H9 (cell line): ENCODE measurements at regions not wholly inside any gene's neighbourhood (a gene's known extent, or its start where the extent isn't known, plus 50 kb on each side); places are given as distances from the start of the nearest gene placed in this dataset.

Experiments
- DNase-seq: peaks from one replicate; pipeline ENCODE4 v3.0.0-alpha.2; 2017
- H2AFZ ChIP-seq: one replicate; pipeline ENCODE4 v1.6.1; 2013; ENCODE audit warnings: mild to moderate bottlenecking, low read length, control low read depth, moderate library complexity
- H2AK5ac ChIP-seq: 2 replicates; pipeline ENCODE4 v1.6.1; 2013; ENCODE audit warnings: low read length, control low read depth, mixed read lengths; ENCODE audit not compliant: insufficient read length
- H2BK120ac ChIP-seq: one replicate; pipeline ENCODE4 v1.6.1; 2013; ENCODE audit warnings: low read depth, mild to moderate bottlenecking, low read length, control low read depth, inconsistent platforms; ENCODE audit not compliant: poor library complexity, severe bottlenecking
- H2BK12ac ChIP-seq: 2 replicates; pipeline ENCODE4 v1.6.1; 2013; ENCODE audit warnings: low read length, control low read depth, mixed read lengths, low read depth; ENCODE audit not compliant: insufficient read length
- H2BK15ac ChIP-seq: 2 replicates; pipeline ENCODE4 v1.6.1; 2013; ENCODE audit warnings: low read depth, low read length, control low read depth
- H2BK20ac ChIP-seq: one replicate; pipeline ENCODE4 v1.6.1; 2013; ENCODE audit warnings: low read depth, mild to moderate bottlenecking, low read length, control low read depth, inconsistent platforms; ENCODE audit not compliant: poor library complexity, severe bottlenecking
- H2BK5ac ChIP-seq: 2 replicates; pipeline ENCODE4 v1.6.1; 2013; ENCODE audit warnings: low read length, control low read depth, mixed read lengths; ENCODE audit not compliant: insufficient read length
- H3K14ac ChIP-seq: 2 replicates; pipeline ENCODE4 v1.6.1; 2013; ENCODE audit warnings: low read length, control low read depth; ENCODE audit not compliant: insufficient read depth
- H3K18ac ChIP-seq: 2 replicates; pipeline ENCODE4 v1.6.1; 2013; ENCODE audit warnings: low read depth, mild to moderate bottlenecking, mixed read lengths, low read length, control low read depth; ENCODE audit not compliant: insufficient read length
- H3K23ac ChIP-seq: 2 replicates; pipeline ENCODE4 v1.6.1; 2013; ENCODE audit warnings: low read length, control low read depth, mixed read lengths, low read depth; ENCODE audit not compliant: insufficient read length
- H3K23me2 ChIP-seq: 2 replicates; pipeline ENCODE4 v1.6.1; 2013; ENCODE audit warnings: low read depth, mild to moderate bottlenecking, mixed read lengths, low read length, control low read depth; ENCODE audit not compliant: insufficient read length, poor library complexity, severe bottlenecking
- H3K27ac ChIP-seq: 2 replicates; pipeline ENCODE4 v1.5.1; 2013; ENCODE audit warnings: low read length, control low read depth, mixed read lengths, low read depth; ENCODE audit not compliant: insufficient read length
- H3K27me3 ChIP-seq: 2 replicates; pipeline ENCODE4 v1.6.1; 2013; ENCODE audit warnings: low read length, control low read depth, inconsistent platforms; ENCODE audit not compliant: insufficient read depth
- H3K4ac ChIP-seq: 2 replicates; pipeline ENCODE4 v1.6.1; 2013; ENCODE audit warnings: low read depth, mild to moderate bottlenecking, control low read depth, inconsistent platforms, low read length, moderate library complexity
- H3K4me1 ChIP-seq: 2 replicates; pipeline ENCODE4 v1.6.1; 2013; ENCODE audit warnings: low read length, control low read depth, inconsistent platforms; ENCODE audit not compliant: insufficient read depth
- H3K4me2 ChIP-seq: 2 replicates; pipeline ENCODE4 v1.6.1; 2013; ENCODE audit warnings: low read length, control low read depth, mixed read lengths; ENCODE audit not compliant: insufficient read length, insufficient read depth
- H3K56ac ChIP-seq: 2 replicates; pipeline ENCODE4 v1.6.1; 2013; ENCODE audit warnings: low read depth, mild to moderate bottlenecking, mixed read lengths, low read length, control low read depth; ENCODE audit not compliant: insufficient read length
- H3K79me1 ChIP-seq: 2 replicates; pipeline ENCODE4 v1.6.1; 2013; ENCODE audit warnings: low read depth, mild to moderate bottlenecking, moderate library complexity, low read length, control low read depth, inconsistent platforms; ENCODE audit not compliant: insufficient read depth, poor library complexity, severe bottlenecking
- H3K79me2 ChIP-seq: 2 replicates; pipeline ENCODE4 v1.6.1; 2013; ENCODE audit warnings: low read length, control low read depth, inconsistent platforms; ENCODE audit not compliant: insufficient read depth
- H3K9ac ChIP-seq: 2 replicates; pipeline ENCODE4 v1.6.1; 2013; ENCODE audit warnings: low read length, control low read depth, mixed read lengths; ENCODE audit not compliant: insufficient read length; ENCODE audit errors: extremely low read depth
- H3K9me3 ChIP-seq: one replicate; pipeline ENCODE4 v1.6.1; 2013; ENCODE audit warnings: low read depth, low read length, inconsistent platforms; ENCODE audit not compliant: control insufficient read depth
- H3T11ph ChIP-seq: one replicate; pipeline ENCODE4 v1.6.1; 2013; ENCODE audit warnings: mild to moderate bottlenecking, low read length, control low read depth, inconsistent platforms
- H4K20me1 ChIP-seq: one replicate; pipeline ENCODE4 v1.6.1; 2013; ENCODE audit not compliant: control insufficient read depth, insufficient read length, insufficient read depth
- H4K5ac ChIP-seq: 2 replicates; pipeline ENCODE4 v1.6.1; 2013; ENCODE audit warnings: low read depth, mild to moderate bottlenecking, mixed read lengths, low read length, control low read depth; ENCODE audit not compliant: insufficient read length
- H4K8ac ChIP-seq: replicated peaks from 2 replicates; pipeline ENCODE4 v1.6.1; 2013; ENCODE audit warnings: low read length, control low read depth, mixed read lengths, low read depth; ENCODE audit not compliant: insufficient read length
- H4K91ac ChIP-seq: 2 replicates; pipeline ENCODE4 v1.6.1; 2013; ENCODE audit warnings: low read depth, mild to moderate bottlenecking, moderate library complexity, mixed read lengths, low read length, control low read depth; ENCODE audit not compliant: insufficient read length
- H3K27ac Mint-ChIP-seq, 3 experiments: 2 replicates in 2 of 3; 3 replicates in 1 of 3; pipeline ENCODE4 v1.8.0; 2020 to 2021; ENCODE audit warnings: mixed read lengths in 3 of 3, mild to moderate bottlenecking in 1 of 3, moderate library complexity in 1 of 3
- H3K27me3 Mint-ChIP-seq: 2 replicates; pipeline ENCODE4 v1.8.0; 2021; ENCODE audit warnings: low read depth, mild to moderate bottlenecking, moderate library complexity, mixed read lengths
- H3K36me3 Mint-ChIP-seq, 3 experiments: 2 replicates in 2 of 3; 3 replicates in 1 of 3; pipeline ENCODE4 v1.8.0; 2020 to 2021; ENCODE audit warnings: low read depth in 3 of 3, mixed read lengths in 3 of 3; ENCODE audit not compliant: insufficient read depth in 1 of 3
- H3K4me1 Mint-ChIP-seq, 2 experiments: 2 replicates each; pipeline ENCODE4 v1.8.0; 2020; ENCODE audit warnings: mixed read lengths in 2 of 2
- H3K4me3 Mint-ChIP-seq, 2 experiments: 2 replicates in 1 of 2; 3 replicates in 1 of 2; pipeline ENCODE4 v1.8.0; 2020 to 2021; ENCODE audit warnings: mild to moderate bottlenecking in 2 of 2, mixed read lengths in 2 of 2, moderate library complexity in 1 of 2
- H3K9me3 Mint-ChIP-seq, 2 experiments: 2 replicates in 1 of 2; 3 replicates in 1 of 2; pipeline ENCODE4 v1.8.0; 2020; ENCODE audit warnings: mild to moderate bottlenecking in 2 of 2, mixed read lengths in 2 of 2, moderate library complexity in 1 of 2
- whole genome bisulfite sequencing: extraction: QIAGEN DNeasy Blood & Tissue Kit; methylation state at CpG from one replicate; pipeline ENCODE4 v1.1.7; 2013; ENCODE audit warnings: missing lambda C conversion rate, low lambda C conversion rate, mixed read lengths; ENCODE audit not compliant: insufficient read length; ENCODE audit errors: extremely low coverage; 5-methylcytosine and 5-hydroxymethylcytosine counted together
- TF ChIP-seq, protein P1 (sequence below): fragments of 200-600 bp; sonication (generic); conservative IDR thresholded peaks from 3 replicates; pipeline ENCODE4 v1.8.0; 2021; ENCODE audit warnings: antibody characterized with exemption, mild to moderate bottlenecking

DNA sequence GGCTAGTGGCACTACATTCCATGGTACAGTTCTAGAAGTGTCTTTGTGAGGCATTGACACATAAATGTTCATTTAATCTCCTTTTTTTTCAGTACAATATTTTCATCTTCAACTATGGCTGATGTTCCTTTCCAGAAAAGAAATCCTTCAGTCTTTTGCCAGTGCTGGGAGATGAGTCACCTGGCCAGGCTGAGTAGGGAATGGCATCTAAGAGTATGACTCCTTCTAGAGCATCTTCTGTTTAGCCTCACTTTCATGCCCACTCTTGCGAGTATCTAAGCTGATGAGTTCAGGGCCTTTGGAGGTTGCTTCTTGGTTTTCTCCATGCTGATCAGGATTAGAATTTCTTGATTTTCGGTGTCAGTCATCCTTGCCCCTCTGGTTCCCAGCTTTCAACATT lies 124.4 kb downstream of the SLC28A3 start:
- Histone ChIP-seq H3K14ac (no peak overlapping the region), H2BK15ac (no peak overlapping the region), H4K8ac (no peak overlapping the region), H3K4me1 (no peaks in the 10 kb centered on the region), H4K5ac (no peak overlapping the region), H3K79me2 (no peaks in the 10 kb centered on the region), H3K79me1 (no peaks in the 10 kb centered on the region), H2BK5ac (no peak overlapping the region), H3K4me2 (no peak overlapping the region), H3K56ac (no peak overlapping the region), H3T11ph (no peak overlapping the region), H3K23me2 (no peaks in the 10 kb centered on the region), H2BK20ac (no peak overlapping the region), H4K91ac (no peak overlapping the region), H2AFZ (no peak overlapping the region), H3K4ac (no peak overlapping the region), H2AK5ac (no peak overlapping the region), H3K9me3 (no peaks in the 10 kb centered on the region), H3K27me3 (no peaks in the 10 kb centered on the region), H3K27ac (no peak overlapping the region), H2BK12ac (no peak overlapping the region), H3K23ac (no peak overlapping the region), H2BK120ac (no peak overlapping the region), H4K20me1 (no peaks in the 10 kb centered on the region), H3K9ac (no peak overlapping the region), H3K18ac (no peak overlapping the region)
- no CpG with 5 or more reads among the region's 2 CpGs for WGBS
- no peak overlapping the region for H3K27ac Mint-ChIP-seq
- H3K9me3 Mint-ChIP-seq, result no peaks in the 10 kb centered on the region; a peak in 2 of 5 replicates
- H3K4me1 Mint-ChIP-seq, result no peaks in the 10 kb centered on the region
- H3K27me3 Mint-ChIP-seq, result peaks cover 6% of the 10 kb centered on the region
- no peak overlapping the region for H3K4me3 Mint-ChIP-seq
- DNase-seq, result no peak
- TF ChIP-seq, protein P1, sequence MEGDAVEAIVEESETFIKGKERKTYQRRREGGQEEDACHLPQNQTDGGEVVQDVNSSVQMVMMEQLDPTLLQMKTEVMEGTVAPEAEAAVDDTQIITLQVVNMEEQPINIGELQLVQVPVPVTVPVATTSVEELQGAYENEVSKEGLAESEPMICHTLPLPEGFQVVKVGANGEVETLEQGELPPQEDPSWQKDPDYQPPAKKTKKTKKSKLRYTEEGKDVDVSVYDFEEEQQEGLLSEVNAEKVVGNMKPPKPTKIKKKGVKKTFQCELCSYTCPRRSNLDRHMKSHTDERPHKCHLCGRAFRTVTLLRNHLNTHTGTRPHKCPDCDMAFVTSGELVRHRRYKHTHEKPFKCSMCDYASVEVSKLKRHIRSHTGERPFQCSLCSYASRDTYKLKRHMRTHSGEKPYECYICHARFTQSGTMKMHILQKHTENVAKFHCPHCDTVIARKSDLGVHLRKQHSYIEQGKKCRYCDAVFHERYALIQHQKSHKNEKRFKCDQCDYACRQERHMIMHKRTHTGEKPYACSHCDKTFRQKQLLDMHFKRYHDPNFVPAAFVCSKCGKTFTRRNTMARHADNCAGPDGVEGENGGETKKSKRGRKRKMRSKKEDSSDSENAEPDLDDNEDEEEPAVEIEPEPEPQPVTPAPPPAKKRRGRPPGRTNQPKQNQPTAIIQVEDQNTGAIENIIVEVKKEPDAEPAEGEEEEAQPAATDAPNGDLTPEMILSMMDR, result no peak
- no peaks in the 10 kb centered on the region for H3K36me3 Mint-ChIP-seq
